ENCODE measurements at regions not wholly inside any gene's neighbourhood (a gene's known extent, or its start where the extent isn't known, plus 50 kb on each side); places are given as distances from the start of the nearest gene placed in this dataset.

DNA sequence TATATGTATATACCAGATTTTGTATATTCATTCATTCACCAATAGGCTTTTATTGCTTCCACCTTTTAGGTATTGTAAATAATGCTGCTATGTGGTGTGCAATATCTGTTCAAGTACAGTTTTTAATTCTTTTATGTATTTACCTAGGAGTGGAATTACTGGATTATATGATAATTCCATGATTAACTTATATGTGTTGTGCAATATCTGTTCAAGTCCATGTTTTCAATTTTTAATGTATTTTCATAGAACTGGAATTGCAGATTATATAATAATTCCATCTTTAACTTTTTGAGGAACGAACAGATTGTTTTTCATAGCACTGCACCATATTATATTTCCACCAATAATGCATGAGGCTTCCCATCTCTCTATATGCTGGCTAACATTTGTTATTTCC, 50.6 kb upstream of the L3MBTL4 start:
- no peaks in the 10 kb centered on the region for H3K4me1 ChIP-seq (ENCODE audit: insufficient read depth, low read length)
- no peak overlapping the region for H3K4me2 ChIP-seq (ENCODE audit: insufficient read depth, low read length)
- DNase-seq (ENCODE audit: insufficient read length, low spot score, missing footprints), result no peak
- no peak overlapping the region for H2AFZ ChIP-seq (ENCODE audit: low read length)
- no peaks in the 10 kb centered on the region for H3K79me2 ChIP-seq (ENCODE audit: insufficient read depth, low read length)
- H4K20me1 ChIP-seq (ENCODE audit: insufficient read depth, low read length), result no peaks in the 10 kb centered on the region
- H3K36me3 ChIP-seq (ENCODE audit: insufficient read depth, low read length), result no peaks in the 10 kb centered on the region
- TF ChIP-seq CTCF (IDR thresholded peaks at IDR 0.05; ENCODE audit: extremely low read depth, low read depth, low read length), result no peak
- H3K27ac ChIP-seq (ENCODE audit: low read depth, low read length), result no peak overlapping the region
- H3K4me3 ChIP-seq (ENCODE audit: insufficient read depth, low read length), result no peak overlapping the region
- H3K9me3 ChIP-seq (ENCODE audit: low read depth, low read length), result no peaks in the 10 kb centered on the region
- H3K27me3 ChIP-seq (ENCODE audit: insufficient read depth, low read length), result no peaks in the 10 kb centered on the region

GRCh38 chr18:6476190-6476589, 61.5 kb upstream of the L3MBTL4 start:
- no peak overlapping the region for H2AFZ ChIP-seq (ENCODE audit: low read length)
- no peaks in the 10 kb centered on the region for H4K20me1 ChIP-seq (ENCODE audit: insufficient read depth, low read length)
- H3K27ac ChIP-seq (ENCODE audit: low read depth, low read length), result no peak overlapping the region
- no peaks in the 10 kb centered on the region for H3K9me3 ChIP-seq (ENCODE audit: low read depth, low read length)
- no peaks in the 10 kb centered on the region for H3K4me1 ChIP-seq (ENCODE audit: insufficient read depth, low read length)
- DNase-seq (ENCODE audit: insufficient read length, low spot score, missing footprints), result no peak
- H3K79me2 ChIP-seq (ENCODE audit: insufficient read depth, low read length), result no peaks in the 10 kb centered on the region
- H3K27me3 ChIP-seq (ENCODE audit: insufficient read depth, low read length), result no peaks in the 10 kb centered on the region
- TF ChIP-seq CTCF (IDR thresholded peaks at IDR 0.05; ENCODE audit: extremely low read depth, low read depth, low read length), result no peak
- H3K4me3 ChIP-seq (ENCODE audit: insufficient read depth, low read length), result no peak overlapping the region
- H3K4me2 ChIP-seq (ENCODE audit: insufficient read depth, low read length), result no peak overlapping the region
- H3K36me3 ChIP-seq (ENCODE audit: insufficient read depth, low read length), result no peaks in the 10 kb centered on the region

DNA sequence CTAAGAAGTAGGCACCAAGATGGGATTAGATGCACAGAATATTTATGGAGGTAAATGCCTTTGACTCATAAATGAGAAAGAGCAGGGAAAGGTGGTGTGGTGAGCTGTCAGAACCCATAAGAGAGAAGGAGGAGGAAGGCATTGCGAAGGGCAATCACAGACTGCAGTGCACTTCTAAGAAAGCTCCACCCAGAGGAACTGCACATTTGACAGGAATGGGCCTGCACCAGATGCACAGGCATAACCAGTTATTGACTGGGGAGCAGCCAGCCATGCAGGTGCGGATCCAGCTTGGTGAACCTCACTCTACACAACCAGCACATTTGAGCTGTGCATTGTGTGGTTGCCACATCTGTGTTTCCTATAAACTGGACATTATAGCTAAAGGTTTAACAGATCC, 62.2 kb upstream of the L3MBTL4 start:
- H3K4me1 ChIP-seq (ENCODE audit: insufficient read depth, low read length), result no peaks in the 10 kb centered on the region
- no peaks in the 10 kb centered on the region for H4K20me1 ChIP-seq (ENCODE audit: insufficient read depth, low read length)
- no peaks in the 10 kb centered on the region for H3K79me2 ChIP-seq (ENCODE audit: insufficient read depth, low read length)
- H3K27me3 ChIP-seq (ENCODE audit: insufficient read depth, low read length), result no peaks in the 10 kb centered on the region
- no peak overlapping the region for H3K4me2 ChIP-seq (ENCODE audit: insufficient read depth, low read length)
- no peak overlapping the region for H3K4me3 ChIP-seq (ENCODE audit: insufficient read depth, low read length)
- H2AFZ ChIP-seq (ENCODE audit: low read length), result no peak overlapping the region
- H3K9me3 ChIP-seq (ENCODE audit: low read depth, low read length), result no peaks in the 10 kb centered on the region
- no peak for TF ChIP-seq CTCF (IDR thresholded peaks at IDR 0.05; ENCODE audit: extremely low read depth, low read depth, low read length)
- H3K27ac ChIP-seq (ENCODE audit: low read depth, low read length), result no peak overlapping the region
- no peaks in the 10 kb centered on the region for H3K36me3 ChIP-seq (ENCODE audit: insufficient read depth, low read length)
- no peak for DNase-seq (ENCODE audit: insufficient read length, low spot score, missing footprints)

- Histone ChIP-seq H3K27ac (ENCODE audit: low read depth, low read length) (no peak overlapping the region), H2AFZ (ENCODE audit: low read length) (no peak overlapping the region), H3K4me1 (ENCODE audit: insufficient read depth, low read length) (no peaks in the 10 kb centered on the region), H3K36me3 (ENCODE audit: insufficient read depth, low read length) (no peaks in the 10 kb centered on the region), H3K4me3 (ENCODE audit: insufficient read depth, low read length) (no peak overlapping the region), H3K27me3 (ENCODE audit: insufficient read depth, low read length) (no peaks in the 10 kb centered on the region), H3K79me2 (ENCODE audit: insufficient read depth, low read length) (no peaks in the 10 kb centered on the region), H3K4me2 (ENCODE audit: insufficient read depth, low read length) (no peak overlapping the region), H4K20me1 (ENCODE audit: insufficient read depth, low read length) (no peaks in the 10 kb centered on the region), H3K9me3 (ENCODE audit: low read depth, low read length) (no peaks in the 10 kb centered on the region)
- no peak for DNase-seq (ENCODE audit: insufficient read length, low spot score, missing footprints)
- TF ChIP-seq CTCF (IDR thresholded peaks at IDR 0.05; ENCODE audit: extremely low read depth, low read depth, low read length), result no peak
Observed at GRCh38 chr18:6478121-6478520, 63.4 kb upstream of the L3MBTL4 start.
